Mucosa of gallbladder (tissue), 1 donor: ENCODE measurements at regions not wholly inside any gene's neighbourhood (a gene's known extent, or its start where the extent isn't known, plus 50 kb on each side); places are given as distances from the start of the nearest gene placed in this dataset.
A peak's percentile ranks its signal among the peaks of the same experiment; 100 is the strongest.

Experiments used
- DNase-seq: peaks from one replicate; pipeline ENCODE4 v3.0.0-alpha.2; 2020; ENCODE audit warnings: low spot score
- donor health status: DM: no; HTN: no; CAD: no.

DNA sequence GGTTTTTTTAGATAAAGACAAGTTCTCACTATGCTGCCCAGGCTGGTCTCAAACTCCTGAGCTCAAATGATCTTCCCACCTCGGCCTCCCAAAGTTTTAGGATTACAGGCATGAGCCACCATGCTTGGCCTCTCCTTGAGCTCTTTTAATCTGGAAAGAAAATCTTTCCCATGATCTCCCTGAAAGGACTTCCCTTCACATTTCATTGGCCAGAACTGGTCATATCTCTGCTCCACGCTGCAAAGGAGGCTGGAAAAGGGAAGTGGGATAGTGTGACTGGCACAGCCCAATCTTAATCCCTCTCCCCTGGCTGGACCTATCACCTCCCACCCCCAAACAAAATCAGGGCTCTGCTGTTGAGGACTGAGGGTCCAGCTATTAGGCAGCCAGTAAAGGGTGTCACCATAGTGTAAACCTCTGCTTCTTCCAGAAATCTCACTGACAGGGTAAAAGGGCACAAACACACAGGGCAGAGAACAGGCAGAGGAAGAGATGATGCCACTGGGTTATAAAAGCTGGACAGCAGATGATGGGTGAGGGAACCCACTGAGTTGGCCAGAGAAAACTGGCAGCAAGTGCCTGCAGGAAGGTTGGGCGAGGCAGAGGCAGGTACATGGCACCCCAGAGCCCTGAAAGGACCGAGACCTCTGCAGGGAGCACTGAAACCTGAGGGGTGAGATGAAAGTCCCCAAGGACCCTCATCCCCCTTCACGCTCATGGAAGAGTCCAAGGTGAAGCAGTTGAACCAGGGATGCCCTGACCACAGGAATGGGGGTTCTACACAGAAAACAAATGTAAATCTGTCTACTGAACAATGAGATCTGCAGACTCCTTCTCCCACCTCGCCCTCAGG, 83.1 kb upstream of the PTPN1 start:
- DNase-seq: no peak

DNA sequence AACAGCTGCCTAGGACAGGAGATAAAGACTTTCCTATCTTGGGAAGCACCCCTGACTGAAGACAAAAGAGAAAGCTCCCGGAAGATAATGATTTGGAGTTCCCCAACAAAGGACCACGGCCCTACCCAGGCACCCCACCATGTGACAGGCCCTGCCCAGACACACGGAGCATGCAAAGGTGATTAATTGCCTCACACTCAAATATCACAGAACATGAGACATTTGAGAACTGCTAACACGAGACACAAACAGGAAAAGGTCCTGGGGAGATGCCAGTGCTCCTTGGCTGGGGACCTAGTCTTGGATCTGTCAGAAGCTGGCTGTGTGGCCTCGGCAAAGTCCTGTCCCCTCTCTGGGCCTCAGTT, 82.5 kb upstream of the PTPN1 start:
- DNase-seq: peak; percentile 50

GRCh38 chr20:50428097-50428828, 81.9 kb upstream of the PTPN1 start:
- no peak for DNase-seq

DNA sequence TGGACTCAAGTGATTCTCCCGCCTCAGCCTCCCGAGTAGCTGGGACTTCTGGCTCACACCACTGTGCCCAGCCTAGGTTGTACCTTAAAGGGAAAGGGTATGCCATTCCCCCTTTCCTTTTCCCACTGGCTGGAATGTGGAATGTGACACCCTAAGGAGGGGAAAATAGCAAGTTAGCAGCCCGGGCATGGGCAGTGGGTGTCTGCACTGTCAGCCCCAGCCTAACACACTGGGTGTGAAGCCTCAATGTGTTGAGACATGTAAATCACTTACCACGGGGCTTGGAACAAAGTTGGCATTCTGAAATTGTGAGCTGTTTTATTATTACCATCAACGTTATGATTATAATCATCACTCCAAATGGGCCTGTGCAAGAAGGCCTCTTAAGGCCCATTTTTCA, 80.8 kb upstream of the PTPN1 start:
- no peak for DNase-seq

- DNase-seq: no peak
These were observed 79.1 kb upstream of the PTPN1 start for GRCh38 chr20:50431066-50431450.

DNA sequence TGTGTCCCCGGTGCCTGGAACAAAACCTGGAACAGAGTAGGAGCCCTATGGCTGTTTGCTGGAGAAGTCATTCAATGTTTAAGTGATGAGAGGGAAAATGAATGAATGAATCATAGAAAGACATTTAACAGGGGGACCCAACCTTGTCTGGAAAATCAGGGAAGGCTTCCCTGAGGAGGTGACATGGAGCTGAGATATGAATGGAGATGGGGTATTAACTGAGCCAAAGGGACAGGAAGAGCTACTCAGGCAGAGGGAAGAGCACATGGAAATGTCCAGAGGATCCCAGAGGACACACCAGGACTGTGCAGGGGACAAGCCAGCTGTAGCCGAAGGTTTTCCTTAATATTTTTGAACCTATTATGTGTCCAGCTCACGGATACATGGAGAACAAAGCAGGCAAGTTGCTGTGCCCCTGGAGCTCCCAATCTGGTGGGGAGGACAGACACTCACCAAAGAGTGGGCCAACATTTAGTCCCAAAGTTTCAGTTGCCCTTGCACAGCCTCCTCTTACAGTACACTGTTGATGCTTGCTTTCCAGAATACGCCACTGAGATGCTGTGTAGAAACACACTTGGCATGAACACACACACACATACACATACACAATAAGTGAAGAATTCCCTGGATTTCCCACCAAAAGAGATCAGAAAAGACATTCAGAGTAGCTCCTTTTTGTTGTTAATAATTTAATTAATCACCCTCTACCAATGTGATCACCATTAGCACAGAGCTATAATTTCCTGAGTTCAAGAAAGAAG, 77.0 kb upstream of the PTPN1 start:
- no peak for DNase-seq

DNA sequence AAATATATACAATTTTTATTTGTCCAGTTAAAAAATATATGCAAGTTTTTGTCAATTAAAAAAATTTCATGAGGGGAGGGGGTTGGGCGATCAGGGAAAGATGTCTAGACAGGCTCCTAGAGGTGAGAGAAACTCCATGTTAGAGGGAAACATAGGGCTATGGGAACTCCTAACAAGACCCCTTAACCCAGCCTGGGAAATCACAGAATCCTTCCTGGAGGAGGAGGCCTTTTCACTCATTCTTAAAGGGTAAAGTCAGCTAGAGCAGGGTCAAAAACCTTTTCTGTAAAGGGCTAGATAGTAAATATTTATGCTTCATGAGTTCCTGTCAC, 75.9 kb upstream of the PTPN1 start:
- no peak for DNase-seq

- DNase-seq: no peak
These were observed 75.4 kb upstream of the PTPN1 start for GRCh38 chr20:50434653-50435396.

- DNase-seq: no peak
These were observed 74.7 kb upstream of the PTPN1 start for GRCh38 chr20:50435397-50436051.

DNA sequence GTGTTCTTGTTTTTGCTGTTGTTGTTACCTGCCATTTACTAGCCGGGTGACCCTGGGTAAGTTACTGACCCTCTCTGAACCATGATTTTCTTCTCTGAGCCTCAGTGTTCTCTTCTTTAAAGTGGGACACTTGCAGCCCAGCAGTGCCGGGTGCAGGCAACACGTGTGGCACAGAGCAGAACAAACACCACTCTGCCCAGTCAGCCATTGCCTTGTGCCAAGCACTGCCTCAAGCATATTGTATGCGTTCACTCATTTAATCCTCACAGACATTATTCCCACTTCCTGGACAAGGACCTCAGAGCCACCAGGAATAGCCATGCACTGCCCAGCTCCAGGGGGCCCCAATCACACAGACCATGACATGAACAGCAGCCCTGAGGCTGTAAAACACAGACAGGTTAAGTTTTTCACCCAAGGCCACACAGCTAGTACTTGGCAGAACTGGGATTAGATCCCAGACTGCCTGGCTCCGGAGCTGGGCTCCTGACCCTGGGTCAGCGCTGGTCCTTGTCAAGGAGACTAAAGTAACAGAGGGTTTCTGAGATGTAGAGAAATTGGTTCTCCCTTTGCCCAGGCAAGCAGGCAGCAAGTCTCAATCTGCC, 74.0 kb upstream of the PTPN1 start:
- DNase-seq: no peak

DNA sequence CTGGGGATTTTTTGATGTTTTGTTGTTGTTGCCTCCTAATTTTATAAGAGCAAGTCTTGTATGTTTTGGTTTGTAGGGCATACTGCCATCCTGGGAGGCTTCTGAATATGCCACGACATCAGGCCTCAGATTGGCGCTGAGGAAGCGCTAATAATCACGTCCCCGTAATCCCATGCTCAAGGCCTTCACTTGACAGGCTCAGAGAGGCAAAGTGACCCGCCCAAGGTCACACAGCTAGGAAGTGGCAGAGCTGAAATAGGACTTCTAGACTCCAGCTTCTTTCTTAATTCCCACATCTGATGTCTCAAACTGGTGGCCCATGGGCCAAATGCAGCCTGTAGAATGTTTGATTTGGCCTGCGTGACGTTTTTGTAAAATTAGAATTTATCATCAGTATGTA, 73.5 kb upstream of the PTPN1 start:
- DNase-seq: no peak

DNA sequence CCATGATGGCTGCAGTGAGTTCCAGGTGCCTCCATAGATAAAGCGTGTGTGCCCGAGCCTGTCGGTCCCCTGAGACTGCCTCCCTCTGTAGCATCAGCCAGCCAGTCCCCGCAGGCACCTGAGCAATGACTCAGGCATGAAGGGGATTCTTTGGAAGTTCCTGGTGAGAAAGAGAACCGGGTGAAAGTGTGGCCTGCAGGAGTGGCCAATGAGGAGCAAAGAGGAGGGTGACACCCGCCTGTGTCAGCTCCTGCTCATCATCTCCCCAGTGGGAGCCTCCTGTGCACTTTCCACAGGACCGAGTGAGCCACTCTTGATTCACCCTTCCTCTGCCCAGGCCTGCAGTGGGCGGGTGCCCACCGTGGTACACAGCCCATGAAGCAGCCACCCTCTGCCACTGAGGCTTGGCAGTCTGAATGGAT, 71.2 kb upstream of the PTPN1 start:
- DNase-seq: no peak

GRCh38 chr20:50439539-50440453, 70.4 kb upstream of the PTPN1 start:
- no peak for DNase-seq

GRCh38 chr20:50442512-50442911, 67.7 kb upstream of the PTPN1 start:
- DNase-seq: no peak

DNA sequence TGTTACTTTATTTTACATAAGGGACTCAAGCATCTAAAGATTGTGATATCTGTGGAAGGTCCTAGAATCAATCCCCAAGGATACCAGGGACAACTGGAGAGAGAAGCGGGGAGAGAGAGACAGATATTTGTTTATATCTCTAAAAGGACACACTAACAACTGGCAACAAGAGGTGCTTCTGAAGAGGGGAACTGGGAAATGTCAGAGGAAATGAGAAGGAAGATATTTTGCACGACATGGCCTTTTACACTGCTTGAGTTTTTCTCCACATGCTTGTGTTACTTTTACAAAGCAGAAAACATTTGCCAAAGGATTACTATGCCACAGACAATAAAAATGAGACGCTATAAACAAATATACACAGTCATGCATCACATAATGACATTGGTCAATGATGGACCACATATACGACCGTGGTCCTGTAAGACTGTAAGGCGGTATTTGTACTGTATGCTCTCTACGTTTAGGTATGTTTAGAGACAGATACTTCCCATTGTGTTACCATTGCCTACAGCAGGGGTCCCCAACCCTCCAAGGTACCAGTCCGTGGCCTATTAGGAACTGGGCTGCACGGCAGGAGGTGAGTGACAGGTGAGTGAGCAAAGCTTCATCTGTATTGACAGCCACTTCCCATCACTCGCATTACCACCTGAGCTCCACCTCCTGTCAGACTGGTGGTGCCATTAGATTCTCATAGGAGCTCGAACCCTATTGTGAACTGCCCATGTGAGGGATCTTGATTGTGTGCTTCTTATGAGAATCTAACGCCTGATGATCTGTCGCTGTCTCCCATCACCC, 64.6 kb upstream of the PTPN1 start:
- DNase-seq: no peak

GRCh38 chr20:50446351-50447101, 63.7 kb upstream of the PTPN1 start:
- DNase-seq: no peak

DNA sequence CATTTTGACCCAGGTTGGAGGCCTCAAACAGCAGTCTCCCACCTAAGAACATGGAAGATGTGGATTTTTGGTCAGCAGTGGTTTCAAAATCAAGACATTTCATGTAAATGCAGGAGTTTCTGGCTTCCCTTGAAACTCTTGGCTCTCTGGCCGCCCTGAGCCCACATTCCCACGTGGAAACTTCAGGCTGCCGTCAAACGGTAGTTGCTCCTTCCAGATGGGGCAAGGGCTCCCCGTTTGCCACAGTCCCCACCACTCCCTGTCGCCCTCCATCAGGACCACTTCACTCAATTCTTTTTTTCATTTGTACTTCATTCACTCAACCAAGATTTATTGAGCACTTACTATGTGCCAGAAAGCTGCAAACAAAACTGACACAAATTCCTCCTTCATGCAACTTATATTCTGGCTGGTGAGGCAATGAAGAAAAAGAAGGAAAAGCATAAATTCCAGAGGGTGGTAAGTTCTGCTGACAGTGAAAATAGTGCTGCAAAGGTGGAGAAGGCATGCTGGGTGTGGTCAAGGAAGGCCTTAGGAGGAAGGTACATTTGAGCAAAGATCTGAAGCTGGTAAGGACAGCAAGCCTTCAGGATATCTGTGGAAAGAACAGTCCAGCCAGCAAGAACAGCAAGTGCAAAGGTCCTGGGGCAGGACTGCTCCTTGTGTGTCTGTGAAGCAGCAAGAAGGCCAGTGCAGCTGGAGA, 62.9 kb upstream of the PTPN1 start:
- DNase-seq: no peak

GRCh38 chr20:50447817-50448216, 62.4 kb upstream of the PTPN1 start:
- DNase-seq: no peak
